ENCODE measurements at regions not wholly inside any gene's neighbourhood (a gene's known extent, or its start where the extent isn't known, plus 50 kb on each side); places are given as distances from the start of the nearest gene placed in this dataset.

DNA sequence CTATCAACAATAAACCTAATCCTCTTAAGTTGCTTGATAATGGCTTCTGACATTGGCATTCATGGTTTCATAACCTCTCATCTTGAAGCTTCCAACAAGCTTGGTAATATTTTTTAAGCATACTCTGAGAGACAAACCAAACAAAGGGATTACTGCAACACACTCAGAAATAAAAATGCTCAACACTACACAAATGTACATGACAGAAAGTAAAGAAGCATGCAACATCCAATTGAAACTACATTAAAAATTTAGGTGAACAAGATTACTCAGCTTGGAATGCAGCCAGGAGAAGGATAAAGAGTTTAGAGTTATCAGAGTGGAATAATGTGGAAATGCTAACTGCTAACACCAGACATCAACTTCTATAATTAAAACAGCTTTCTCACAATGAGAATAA, 1136.6 kb upstream of the PABPC4L start:
- no peak for TF ChIP-seq POLR2A (IDR thresholded peaks at IDR 0.05; ENCODE audit: low read length)
- no peak for TF ChIP-seq GATA1 (IDR thresholded peaks at IDR 0.05; ENCODE audit: low read depth, low read length)
